NCI-H1930 (cell line): ENCODE measurements at regions not wholly inside any gene's neighbourhood (a gene's known extent, or its start where the extent isn't known, plus 50 kb on each side); places are given as distances from the start of the nearest gene placed in this dataset.

Experiments used
- DNase-seq, 2 experiments: peaks; one replicate each; lab custom pipeline; 2025; lab: John Stamatoyannopoulos, UW

DNA sequence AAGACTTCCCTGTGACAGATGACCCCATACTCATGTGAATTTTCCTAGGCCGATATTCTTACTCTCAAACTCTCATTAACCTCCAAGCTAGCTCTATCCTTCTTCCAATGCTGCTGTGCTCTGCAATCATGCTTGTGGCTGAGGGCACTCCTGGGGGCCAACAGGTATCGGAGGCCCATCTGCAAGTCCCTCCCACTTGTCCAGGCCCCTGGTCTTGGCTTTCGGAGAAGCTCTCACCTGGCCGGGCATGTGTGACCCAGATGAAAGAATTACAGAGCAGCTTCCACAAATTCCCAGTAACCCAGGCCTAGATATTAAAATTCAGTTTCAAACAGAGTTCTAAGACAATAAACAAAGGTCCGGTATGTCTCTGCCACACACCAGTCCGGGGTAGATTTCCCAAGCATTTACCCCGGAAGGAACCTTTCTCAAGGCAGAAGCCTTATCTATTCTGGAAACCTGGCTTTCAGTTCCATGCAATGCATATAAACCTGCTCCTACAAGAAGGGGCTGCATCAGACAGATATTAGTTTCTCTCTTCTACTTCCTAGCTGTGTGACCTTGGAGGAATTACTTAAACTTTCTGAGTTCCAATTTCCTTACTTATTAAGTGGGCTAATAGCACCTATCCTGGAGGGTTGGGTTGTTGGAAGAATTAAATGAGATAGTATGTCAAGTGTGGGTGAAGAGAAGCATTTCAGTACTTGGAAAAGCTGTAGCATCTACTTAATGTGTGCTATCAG lies 270.8 kb downstream of the PTTG2 start:
- no peak for DNase-seq

DNA sequence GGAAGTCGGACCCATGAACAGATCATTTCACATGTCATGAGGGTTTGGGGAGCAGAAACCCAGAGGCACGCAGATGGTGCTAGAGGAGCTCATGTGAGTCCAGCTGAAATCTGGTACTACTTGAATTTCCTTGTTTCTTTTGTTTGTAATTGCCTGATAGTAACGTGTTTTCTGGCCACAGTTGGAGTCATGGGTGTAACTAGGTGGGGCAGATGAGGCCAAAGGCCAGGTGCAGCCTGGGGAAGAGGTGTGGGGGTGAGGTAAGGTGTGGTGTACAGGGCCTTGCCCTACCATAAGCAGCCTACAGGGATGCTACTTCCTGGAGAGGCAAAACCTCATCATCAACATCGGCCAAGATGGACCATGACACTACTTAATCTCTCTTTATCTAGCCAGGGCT lies 271.4 kb downstream of the PTTG2 start:
- DNase-seq: no peak

DNA sequence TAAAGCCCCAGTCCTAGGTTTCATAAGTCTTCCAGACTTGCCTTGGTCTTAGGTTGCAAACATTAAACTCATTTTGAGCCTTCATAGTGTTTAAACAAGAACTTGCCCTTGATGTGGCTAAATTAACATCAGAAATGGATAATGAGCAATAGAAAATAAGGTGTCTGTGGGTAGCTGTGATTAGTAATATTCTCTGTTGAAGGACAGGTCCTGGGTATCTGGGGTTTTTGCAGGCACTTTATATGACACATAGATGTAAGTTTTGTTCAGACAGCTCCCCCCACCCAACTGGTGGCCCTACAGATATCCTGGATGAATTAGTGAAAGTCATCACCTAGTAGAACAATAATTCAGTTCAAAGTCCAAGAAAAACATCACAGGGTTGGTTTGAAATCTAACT lies 272.5 kb downstream of the PTTG2 start:
- DNase-seq: no peak

DNA sequence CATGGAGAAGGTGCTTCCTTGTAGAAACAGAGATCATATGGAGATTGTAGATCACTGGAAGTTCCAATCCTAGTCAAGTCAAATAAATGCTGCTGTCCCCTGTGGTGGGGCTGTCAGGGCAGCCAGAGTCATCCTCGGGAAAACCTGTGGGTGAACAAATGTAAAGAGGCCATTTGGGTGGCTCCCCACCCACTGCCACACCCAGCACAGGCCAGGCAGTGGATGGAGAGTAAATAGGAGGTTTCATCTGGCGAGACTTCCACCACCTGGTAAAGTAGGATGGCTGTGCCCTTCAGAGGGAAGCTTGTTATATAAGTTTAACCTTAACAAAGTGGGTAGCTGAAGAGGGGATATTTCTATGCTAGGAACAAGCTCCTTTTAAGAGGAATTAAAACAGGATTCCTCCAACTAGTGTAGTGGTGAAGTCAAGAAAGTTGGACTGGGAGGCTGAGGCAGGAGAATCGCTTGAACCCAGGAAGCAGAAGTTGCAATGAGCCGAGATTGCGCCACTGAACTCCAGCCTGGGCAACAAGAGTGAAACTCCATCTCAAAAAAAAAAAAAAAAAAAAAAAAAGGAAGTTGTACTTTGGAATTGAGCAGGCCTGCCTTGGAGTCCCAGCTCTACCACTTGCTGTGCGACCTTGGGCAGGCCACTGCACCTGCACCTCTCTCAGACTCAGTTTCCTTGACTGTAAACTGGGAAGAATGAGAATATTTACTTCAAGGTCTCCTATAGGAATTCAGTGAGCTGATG lies 273.7 kb downstream of the PTTG2 start:
- no peak for DNase-seq

DNA sequence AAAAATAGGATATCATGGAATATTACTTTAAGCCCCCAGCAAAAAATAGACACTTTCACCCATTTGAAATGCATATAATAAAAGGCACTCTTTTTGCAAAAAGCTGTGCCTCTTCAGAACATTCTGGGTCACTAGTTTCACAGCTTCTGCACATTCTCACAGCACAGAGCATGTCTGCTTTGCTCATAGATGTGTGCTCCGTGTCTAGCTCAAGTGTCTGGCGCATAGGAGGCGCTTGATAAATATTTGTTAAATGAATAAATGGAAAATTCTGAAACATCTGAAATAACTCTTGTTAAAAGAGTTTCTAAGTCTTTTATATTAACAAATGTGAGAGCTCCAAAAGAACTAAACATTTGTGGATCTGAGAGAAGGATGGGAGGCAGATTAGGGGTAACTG lies 275.2 kb downstream of the PTTG2 start:
- no peak for DNase-seq

DNA sequence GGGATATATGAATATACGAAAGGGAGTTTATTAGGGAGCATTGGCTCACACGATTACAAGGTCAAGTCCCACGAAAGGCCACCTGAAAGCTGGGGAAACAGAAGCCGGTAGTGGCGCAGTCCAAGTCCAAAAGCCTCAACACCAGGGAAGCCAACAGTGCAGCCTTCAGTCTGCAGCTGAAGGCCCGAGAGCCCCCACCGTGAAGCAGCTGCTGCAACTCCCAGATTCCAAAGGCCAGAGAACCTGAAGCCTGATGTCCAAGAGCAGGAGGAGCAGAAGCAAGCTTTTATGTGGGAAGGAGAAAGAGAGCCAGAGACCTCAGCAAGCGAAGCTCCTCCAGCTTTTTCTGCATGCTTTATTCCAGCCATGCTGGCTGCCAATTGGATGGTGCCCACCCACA lies 275.8 kb downstream of the PTTG2 start:
- no peak for DNase-seq

DNA sequence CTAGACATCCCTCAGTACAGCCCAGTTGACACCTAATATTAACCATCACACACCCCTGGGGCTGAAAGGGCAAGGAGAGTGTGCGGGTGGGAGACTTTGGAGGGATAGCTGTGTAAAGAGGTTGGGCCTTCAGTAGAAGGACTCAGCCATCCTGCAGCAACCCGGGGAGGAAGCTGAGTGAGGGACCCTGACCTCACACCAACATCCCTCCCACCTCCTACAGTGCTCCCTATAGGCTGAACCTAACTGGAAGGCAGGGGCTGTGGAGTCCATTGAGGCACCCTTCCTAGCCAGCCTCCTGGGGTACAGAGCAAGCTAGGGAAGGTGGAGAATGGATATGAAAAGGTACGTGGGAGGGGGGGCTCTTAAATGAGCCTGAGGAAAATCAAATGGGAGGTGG lies 276.3 kb downstream of the PTTG2 start:
- DNase-seq: no peak

DNA sequence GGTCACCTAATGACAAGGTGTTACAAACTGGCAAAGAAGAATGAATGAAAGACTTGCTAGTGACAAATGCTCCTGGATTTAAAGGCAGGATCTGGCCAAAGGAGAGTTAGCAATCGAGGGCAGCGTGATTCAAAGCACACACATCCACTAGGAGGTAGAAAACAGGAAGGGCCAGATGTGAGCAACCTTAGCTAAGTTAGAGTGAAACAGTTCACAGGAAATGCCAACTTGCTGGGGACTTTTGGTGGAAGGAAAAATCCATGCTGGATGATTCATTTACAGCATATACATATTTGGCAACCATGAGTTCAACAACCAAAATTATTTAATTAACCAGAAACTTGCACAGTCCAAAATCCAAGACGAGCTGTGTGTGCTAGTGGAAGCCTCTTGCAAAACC lies 276.9 kb downstream of the PTTG2 start:
- DNase-seq: no peak

DNA sequence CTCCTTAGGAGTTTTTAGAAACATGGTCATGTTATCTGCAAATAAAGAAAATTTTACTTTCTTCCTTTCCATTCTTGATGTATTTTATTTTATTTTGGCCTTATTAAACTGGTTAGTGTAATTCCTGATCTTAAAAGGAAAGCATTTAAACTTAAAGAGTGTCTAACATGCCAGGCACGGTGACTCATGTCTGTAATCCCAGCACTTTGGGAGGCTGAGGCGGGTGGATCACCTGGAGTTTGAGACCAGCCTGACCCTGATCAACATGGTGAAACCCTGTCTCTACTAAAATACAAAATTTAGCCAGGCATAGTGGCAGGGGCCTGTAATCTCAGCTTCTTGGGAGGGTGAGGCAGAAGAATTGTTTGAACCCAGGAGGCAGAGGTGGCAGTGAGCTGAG lies 281.3 kb downstream of the PTTG2 start:
- DNase-seq: no peak

DNA sequence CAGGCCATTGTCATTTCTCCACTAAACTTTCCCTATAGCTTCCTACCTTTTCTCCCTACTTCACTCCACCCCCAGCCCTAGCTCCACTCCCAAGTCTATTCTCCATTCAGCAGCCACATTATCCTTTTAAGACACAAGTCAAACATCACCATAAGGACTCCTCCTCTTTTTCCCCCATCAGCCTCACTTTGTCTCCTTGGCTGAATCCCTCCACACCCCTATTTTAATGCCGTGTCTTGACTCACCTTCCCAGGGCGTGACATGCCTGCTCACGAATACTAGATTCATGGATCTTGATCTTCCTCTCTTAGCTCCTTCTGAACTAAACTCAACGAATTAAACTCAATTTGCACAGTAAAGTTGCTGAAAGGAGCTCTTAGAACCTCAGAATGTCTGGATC lies 281.9 kb downstream of the PTTG2 start:
- no peak for DNase-seq

DNA sequence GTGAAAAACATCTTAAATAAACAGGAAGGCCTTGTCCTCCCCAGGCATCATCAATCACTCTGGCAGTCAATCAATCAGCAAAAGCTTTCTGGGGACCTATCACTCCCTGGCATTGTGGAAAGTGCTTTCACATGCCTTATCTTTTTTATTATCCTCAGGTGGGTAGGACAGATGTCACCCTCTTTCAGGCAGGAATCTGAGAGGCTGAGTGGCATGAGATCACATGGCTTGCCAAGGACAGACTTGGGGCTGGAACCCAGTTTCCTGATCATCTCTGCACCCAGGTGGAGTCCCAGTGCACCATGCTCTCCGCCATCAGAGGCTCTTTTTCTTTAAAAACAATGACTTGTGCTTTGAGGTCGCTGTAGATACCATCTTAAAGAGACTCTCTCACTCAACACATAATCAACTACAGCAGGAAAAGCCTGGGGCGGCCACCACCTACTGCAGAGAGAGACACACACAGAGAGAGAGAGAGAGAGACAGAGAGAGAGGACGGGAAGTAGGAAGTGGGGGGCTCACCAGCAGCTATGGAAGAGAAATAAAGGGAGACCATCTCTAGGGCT lies 282.7 kb downstream of the PTTG2 start:
- no peak for DNase-seq

DNA sequence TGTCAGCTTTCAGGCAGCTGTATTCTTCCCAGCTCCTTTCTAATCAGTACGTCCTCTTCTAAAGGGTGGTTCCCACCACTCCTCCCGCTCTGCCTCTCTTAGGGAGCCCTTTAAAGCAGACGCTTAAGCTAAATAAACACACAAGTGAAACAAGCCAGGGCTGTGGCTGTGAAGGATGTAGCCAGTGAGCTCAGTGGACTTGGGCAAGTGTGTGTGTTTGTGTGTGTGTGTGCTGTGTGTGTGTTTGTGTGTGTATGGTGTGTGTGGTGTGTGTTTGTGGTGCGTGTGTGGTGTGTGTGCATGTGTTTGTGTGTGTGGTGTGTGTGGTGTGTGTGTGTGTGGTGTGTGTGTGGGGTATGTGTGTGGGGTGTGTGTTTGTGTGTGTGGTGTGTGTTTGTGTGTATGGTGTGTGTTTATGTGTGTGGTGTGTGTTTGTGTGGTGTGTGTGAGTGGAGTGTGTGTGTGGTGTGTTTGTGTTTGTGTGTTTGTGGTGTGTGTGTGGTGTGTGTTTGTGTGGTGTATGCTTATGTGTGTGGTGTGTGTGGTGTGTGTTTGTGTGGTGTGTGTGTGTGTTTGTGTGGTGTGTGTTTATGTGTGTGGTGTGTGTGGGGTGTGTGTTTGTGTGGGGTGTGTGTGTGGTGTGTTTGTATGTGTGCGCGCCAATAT lies 283.3 kb downstream of the PTTG2 start:
- DNase-seq: no peak

DNA sequence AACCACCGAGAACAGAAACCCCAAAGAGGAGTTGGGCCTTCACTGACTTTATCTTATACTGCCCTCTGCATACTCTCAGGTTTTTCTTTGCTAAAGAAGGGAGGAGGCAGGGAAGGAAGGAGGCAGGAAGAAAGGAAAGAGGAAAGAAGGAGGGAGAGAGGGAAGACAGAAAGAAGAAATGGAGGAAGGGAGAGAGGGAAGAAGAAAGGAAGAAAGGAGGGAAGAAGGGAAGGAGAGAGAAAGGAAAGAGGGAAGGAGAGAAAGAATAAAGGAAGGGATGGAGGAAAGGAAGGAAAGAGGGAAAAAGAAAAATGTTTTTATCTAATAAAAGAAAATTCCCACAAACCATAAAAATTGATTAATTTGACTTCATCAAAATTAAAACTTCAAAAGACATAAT lies 294.6 kb downstream of the PTTG2 start:
- no peak for DNase-seq

DNA sequence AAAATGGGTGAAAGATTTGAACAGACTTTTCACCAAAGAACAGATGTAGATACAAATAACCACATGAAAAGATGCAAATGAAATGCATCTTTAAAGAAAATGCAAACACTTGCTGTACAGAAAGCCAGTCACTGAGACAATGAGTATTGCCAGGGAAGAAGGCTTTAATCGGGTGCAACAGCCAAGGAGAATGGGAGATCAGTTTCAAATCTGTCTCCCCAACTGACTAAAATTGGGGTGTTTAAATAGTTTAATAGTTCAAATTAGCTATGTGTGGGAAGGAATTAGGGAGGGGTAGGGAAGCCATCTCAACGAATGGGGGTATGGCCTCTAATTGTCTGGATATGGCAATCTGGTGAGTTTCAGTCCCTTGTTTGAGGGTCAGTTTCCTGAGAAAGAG lies 295.4 kb downstream of the PTTG2 start:
- DNase-seq: no peak

DNA sequence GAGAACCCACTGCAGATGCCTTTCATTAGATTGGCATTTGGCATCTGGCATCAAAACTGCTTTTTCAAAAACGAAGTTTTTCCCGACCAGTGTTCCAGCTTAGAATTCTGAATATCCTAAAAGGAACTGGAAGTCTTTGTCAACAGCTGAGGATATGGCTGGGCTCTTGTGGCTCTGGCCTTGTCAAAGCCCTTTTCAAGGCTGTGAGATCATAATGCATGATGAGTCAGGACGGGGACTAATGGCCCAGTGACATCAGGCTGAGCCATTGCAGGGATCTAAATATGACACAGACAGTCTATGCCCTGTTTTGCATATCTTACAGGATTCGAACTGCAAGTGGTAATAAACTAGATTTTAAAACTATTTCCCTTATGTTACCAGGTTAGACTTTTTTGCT lies 306.4 kb downstream of the PTTG2 start:
- DNase-seq: no peak

DNA sequence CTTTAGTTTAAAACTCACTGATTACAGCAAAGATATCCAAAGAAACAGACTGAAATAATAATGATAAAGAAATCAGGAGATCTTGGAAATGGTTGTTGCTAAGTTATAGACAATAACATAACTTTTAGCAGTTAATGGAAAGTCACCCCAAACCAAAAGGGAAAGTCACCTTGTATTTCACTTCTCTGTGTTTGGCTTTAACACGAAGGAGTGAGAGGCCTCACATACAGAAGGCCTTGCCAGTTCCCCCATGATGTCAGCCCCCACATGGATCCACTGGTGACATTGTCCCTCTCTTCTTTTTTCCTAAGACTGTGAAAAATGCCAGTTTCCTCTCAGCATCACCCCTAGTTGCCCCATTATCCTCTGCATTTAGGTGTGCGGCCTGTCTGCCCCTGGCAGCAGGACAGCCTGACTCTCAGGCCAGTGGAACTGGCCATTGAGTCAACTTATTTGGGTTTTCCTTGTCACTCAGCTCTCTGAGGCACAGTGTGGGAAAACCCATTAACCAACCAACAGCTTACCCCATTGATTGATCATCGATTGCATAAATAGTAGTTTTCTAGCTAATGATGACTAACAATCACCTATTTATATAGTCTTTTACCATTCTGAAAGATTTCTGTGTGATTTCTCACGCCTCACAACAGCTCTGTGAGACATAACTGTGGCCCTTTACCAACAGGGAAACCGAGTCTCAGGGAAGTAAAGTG lies 308.1 kb downstream of the PTTG2 start:
- no peak for DNase-seq

DNA sequence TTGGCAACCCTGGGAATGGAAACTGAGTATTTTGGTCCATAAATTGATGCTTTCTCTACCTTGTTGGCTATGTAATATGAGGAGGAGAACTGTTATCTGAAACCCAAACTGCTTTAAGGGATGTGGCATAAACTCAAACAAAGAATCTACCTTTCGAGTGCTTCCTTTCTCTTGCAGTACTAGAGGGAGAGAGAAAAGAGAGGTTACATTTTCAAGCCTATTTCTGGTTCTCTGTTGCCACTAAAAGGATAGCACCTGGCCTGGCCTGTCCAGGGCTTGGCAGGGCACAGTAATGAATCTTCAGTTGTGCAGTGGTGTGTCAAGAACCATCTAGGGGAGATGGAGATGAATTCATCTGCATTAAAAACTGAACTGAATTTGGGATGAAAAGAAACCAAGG lies 308.6 kb downstream of the PTTG2 start:
- no peak for DNase-seq

DNA sequence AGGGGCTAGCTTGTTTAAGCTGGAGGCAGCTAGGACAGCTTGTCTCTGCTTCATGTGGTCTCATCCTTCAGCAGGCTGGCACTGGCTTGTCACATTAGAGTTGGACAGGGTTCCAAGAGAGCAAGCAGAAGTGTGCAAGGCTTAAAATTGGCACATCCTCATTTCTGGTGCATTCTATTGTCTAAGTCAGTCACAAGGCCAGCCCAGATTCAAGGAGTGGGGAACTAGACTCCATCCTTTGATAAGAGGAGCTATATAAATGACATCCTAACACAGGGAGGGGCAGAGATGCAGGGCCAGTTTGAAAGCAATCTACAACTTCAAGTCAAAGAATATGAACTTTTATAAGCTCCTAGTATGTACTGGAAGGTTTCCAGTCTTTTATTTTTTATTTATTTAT lies 313.2 kb downstream of the PTTG2 start:
- DNase-seq: no peak

DNA sequence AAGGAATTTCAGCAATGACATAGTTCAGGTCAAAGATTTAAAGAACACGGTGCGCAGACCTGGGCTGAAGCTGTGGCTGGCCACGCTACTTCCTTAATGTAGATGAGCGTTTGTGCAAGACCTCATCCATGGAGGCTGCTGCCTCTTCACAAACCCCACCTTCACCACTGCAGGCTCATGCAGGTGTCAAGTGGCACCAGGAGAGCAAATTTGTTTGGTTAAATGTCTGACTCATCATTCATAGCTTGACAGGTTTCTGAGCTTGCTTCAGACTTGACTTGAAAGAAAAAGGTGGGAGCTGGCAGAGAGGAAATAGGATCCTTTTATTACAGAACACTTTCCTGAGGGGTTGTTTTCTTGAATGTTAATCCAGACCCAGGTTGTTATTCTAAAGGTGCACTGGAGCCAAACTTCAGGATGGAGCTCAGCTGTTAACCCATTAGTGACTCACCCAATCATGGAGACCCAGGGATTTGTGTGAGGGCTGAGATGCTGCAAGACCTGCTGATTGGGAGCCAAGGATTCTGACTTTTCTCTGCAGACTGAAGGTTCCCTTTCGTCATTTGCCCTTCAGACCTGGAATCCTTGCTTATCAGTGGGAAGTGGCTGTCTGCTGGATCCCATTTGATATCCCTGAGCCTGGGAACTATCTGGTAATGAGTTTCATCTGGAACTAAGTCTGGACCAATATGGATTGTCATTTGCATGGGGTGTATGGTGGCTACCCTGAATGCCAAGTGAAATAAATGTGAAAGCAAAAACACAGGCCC lies 315.3 kb downstream of the PTTG2 start:
- no peak for DNase-seq

DNA sequence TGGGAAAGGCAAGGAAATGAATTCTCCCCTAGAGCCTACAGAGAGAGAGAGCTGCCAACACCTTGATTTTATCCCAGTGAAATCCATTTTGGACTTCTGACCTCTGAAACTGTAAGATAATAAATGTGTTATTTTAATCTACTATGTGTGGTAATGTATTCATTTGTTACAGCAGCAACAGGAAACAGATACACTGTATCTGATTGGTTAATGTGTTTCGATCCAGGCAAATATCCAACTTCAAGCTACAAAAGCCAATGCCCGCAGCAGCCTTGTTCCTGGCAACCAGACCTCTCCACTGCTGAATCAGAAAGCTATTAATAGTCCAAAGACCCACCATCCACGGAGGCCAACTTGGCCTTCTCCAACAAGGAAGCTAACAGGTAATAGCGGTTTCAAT lies 318.1 kb downstream of the PTTG2 start:
- no peak for DNase-seq

DNA sequence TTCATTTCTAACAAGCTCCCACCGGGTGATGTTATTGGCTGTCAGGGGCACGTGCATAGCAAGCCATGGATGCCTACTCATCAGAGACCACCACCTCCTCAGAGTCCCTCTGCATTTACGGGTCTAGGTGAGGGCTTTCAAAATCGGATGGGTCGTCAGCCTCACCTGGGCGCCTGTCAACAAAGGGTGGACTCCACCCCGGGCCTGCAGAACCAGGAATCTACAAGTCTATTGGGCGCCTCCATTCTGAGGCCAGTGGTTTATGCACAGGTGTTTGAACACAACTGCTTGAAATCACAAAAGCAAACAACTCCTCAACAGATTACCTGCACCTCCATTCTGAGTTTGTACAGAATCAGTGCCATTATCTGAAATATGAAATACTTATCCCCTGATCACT lies 318.9 kb downstream of the PTTG2 start:
- DNase-seq: no peak
